ENCODE measurements at regions not wholly inside any gene's neighbourhood (a gene's known extent, or its start where the extent isn't known, plus 50 kb on each side); places are given as distances from the start of the nearest gene placed in this dataset.

DNA sequence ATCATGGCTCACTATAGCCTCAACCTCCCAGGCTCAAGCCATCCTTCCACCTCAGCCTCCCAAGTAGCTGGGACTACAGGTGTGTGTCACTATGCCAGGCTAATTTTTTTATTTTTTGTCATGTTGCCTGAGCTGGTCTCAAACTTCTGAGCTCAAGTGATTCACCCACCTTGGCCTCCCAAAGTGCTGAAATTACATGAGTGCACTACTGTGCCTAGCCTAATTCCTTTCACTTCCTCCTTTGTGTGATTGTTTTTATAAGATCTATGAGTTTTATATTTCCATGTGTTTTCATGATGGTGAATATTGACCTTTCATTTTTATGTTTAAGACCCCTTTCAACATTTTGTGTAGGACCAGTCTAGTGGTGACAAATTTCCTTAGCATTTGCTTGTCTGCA, 55.2 kb upstream of the IL12B start:
- TF ChIP-seq POLR2AphosphoS5 (IDR thresholded peaks at IDR 0.05), result no peak
- TF ChIP-seq, protein P1, sequence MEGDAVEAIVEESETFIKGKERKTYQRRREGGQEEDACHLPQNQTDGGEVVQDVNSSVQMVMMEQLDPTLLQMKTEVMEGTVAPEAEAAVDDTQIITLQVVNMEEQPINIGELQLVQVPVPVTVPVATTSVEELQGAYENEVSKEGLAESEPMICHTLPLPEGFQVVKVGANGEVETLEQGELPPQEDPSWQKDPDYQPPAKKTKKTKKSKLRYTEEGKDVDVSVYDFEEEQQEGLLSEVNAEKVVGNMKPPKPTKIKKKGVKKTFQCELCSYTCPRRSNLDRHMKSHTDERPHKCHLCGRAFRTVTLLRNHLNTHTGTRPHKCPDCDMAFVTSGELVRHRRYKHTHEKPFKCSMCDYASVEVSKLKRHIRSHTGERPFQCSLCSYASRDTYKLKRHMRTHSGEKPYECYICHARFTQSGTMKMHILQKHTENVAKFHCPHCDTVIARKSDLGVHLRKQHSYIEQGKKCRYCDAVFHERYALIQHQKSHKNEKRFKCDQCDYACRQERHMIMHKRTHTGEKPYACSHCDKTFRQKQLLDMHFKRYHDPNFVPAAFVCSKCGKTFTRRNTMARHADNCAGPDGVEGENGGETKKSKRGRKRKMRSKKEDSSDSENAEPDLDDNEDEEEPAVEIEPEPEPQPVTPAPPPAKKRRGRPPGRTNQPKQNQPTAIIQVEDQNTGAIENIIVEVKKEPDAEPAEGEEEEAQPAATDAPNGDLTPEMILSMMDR (IDR thresholded peaks at IDR 0.05), result no peak
- DNase-seq (ENCODE audit: low spot score in 2 of 2), result no peak
- no peaks in the 10 kb centered on the region for H3K27me3 ChIP-seq

DNA sequence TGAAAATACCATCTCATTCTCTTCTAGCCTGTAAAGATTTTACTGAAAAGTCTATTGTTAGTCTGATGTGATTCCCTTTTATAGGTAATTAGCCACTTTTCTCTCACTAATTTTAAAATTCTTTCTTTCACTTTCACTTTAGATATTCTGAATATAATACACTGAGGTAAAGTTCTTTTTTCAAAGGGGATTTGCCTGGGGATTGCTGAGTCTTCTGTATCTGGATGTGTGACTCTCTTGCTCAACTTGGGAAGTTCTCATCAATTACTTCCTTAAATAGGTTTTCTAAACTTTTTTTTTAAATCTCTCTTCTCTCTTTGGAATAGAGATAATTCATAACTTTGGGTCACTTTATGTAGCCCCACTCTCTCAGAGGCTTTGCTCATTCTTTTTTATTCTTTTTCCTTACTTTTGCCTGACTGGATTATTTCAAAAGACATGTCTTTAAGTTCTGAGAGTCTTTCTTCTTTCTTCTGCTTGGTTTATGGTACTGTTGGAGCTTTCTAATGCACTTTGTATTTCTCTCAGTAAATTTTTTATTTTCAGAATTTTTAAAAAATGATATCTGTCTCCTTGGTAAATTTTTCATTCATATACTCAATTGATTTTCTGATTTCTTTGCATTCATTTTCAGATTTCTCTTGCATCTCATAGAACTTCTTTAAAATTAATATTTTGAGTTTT, 55.9 kb upstream of the IL12B start:
- Histone ChIP-seq H3K9me3 (peaks cover 16 to 41% of the 10 kb centered on the region in 2 donors), H3K27ac (no peak overlapping the region), H3K27me3 (no peaks in the 10 kb centered on the region), H3K4me3 (no peak overlapping the region), H3K4me1 (no peaks in the 10 kb centered on the region), H3K36me3 (no peaks in the 10 kb centered on the region)
- TF ChIP-seq, protein P1 (IDR thresholded peaks at IDR 0.05), result no peak
- TF ChIP-seq POLR2AphosphoS5 (IDR thresholded peaks at IDR 0.05) (no peak), POLR2A (IDR thresholded peaks at IDR 0.05) (no peak)
- no peak for DNase-seq (ENCODE audit: low spot score in 2 of 2)
- intact Hi-C loops (cut with DNase I; ENCODE audit: low total_unique reads), result loop anchor here (5.0 kb wide), 1 partner anchor 699 kb away; no protein-coding TSS in a partner anchor

More for the DNA sequence above, 55.2 kb upstream of the IL12B start:
- no peak overlapping the region for H3K27ac ChIP-seq
- H3K9me3 ChIP-seq, result peaks cover 16 to 41% of the 10 kb centered on the region in 2 donors
- no peaks in the 10 kb centered on the region for H3K36me3 ChIP-seq
- intact Hi-C loops (cut with DNase I; ENCODE audit: low total_unique reads), result loop anchor here (5.0 kb wide), 1 partner anchor 698 kb away; no protein-coding TSS in a partner anchor
- H3K4me3 ChIP-seq, result no peak overlapping the region
- H3K4me1 ChIP-seq, result no peaks in the 10 kb centered on the region

DNA sequence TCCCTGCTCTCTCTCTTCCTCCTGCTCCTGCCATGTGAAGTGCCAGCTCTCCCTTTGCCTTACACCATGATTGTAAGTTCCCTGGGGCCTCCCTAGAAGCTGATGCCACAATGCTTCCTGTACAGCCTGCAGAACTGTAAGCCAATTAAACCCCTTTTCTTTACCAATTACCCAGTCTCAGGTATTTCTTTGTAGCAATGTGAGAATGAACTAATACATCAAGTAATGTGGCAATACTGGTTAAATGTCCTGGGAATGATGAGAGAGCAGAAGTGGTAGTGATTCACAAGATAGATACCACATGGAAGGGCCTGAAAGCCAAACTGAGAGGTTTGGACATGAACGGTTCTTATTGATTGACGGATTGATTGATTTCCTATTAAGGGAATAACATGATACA, 62.6 kb upstream of the IL12B start:
- no peak overlapping the region for H3K27ac ChIP-seq
- no peaks in the 10 kb centered on the region for H3K36me3 ChIP-seq
- peaks cover 0 to 5% of the 10 kb centered on the region in 2 donors for H3K9me3 ChIP-seq
- no peak for DNase-seq (ENCODE audit: low spot score in 2 of 2)
- H3K27me3 ChIP-seq, result no peaks in the 10 kb centered on the region
- TF ChIP-seq POLR2A (IDR thresholded peaks at IDR 0.05) (no peak), POLR2AphosphoS5 (IDR thresholded peaks at IDR 0.05) (no peak)
- TF ChIP-seq, protein P1 (IDR thresholded peaks at IDR 0.05), result no peak
- H3K4me3 ChIP-seq, result no peak overlapping the region
- no peaks in the 10 kb centered on the region for H3K4me1 ChIP-seq
- intact Hi-C loops (cut with DNase I; ENCODE audit: low total_unique reads), result no loop called here

DNA sequence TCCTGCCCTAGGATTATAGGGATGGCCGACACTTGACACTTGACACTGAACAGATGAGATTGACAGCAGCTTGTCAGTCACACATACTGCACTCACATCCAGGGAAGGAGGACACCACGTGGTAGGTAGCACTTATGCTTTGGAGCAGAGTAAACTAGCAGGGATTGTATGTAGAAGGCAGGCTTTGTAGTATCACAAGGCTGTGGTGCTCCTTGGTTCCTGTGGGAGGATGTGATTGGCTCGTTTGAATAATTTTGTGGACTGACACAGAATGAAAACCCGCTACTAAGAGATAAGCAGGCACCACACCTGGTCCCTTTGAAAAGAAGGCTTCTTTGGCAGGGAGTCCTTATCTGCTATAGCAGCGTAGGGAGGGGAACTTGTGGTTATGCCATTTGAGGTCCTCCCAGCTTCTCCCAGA, 63.6 kb upstream of the IL12B start:
- no peak for DNase-seq (ENCODE audit: low spot score in 2 of 2)
- no peaks in the 10 kb centered on the region for H3K4me1 ChIP-seq
- TF ChIP-seq, protein P1 (IDR thresholded peaks at IDR 0.05), result no peak
- no peaks in the 10 kb centered on the region for H3K27me3 ChIP-seq
- intact Hi-C loops (cut with DNase I; ENCODE audit: low total_unique reads), result no loop called here
- H3K4me3 ChIP-seq, result no peak overlapping the region
- no peak overlapping the region for H3K27ac ChIP-seq
- H3K9me3 ChIP-seq, result no peaks in the 10 kb centered on the region
- H3K36me3 ChIP-seq, result no peaks in the 10 kb centered on the region

DNA sequence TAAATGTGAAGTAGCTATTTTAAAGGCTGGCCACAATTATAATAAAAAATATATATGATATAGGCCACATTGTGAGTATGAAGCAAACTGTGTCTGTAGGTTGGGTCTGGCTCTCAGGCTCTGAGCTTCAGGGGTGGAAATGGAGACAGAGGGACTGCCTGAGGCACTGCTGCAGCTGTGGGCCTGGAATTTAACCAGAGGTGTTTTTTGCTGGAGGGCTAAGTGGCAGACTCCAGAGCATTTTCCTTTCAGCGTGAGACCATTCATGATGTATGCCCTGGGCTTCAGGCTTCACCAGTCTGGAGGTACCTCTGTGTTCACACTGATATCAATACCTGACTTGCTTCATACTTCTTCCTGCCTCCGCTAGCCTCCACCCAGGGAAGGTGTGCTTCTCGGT, 64.9 kb upstream of the IL12B start:
- no peaks in the 10 kb centered on the region for H3K36me3 ChIP-seq
- intact Hi-C loops (cut with DNase I; ENCODE audit: low total_unique reads), result no loop called here
- H3K4me3 ChIP-seq, result no peak overlapping the region

More for the DNA sequence above, 64.9 kb upstream of the IL12B start:
- Histone ChIP-seq H3K4me1 (no peaks in the 10 kb centered on the region), H3K27me3 (no peaks in the 10 kb centered on the region), H3K27ac (no peak overlapping the region), H3K9me3 (no peaks in the 10 kb centered on the region)
- TF ChIP-seq, protein P1 (IDR thresholded peaks at IDR 0.05), result no peak
- TF ChIP-seq POLR2AphosphoS5 (IDR thresholded peaks at IDR 0.05), result no peak
- no peak for TF ChIP-seq POLR2A (IDR thresholded peaks at IDR 0.05)
- DNase-seq (ENCODE audit: low spot score in 2 of 2), result no peak

Measured in breast epithelium (tissue), 4 donors.